Memory B cell (primary cell): ENCODE measurements at regions not wholly inside any gene's neighbourhood (a gene's known extent, or its start where the extent isn't known, plus 50 kb on each side); places are given as distances from the start of the nearest gene placed in this dataset.
A peak's percentile ranks its signal among the peaks of the same experiment; 100 is the strongest.
"Not testable (repeated sequence)": the region's sequence is repeated elsewhere in the genome, so short reads cannot be mapped to it uniquely, and the experiment has no call there.

Experiments used
- ATAC-seq: fragments of 150-1000 bp; cut with Tn5 transposase; 2 replicates; pipeline ENCODE4 v1.10.0; 2021; ENCODE audit warnings: low read depth, mild to moderate bottlenecking, moderate library complexity
- DNase-seq, 2 donors: peaks; one replicate each; pipeline ENCODE4 v3.0.0; 2022; ENCODE audit warnings: low spot score in 2 of 2
- H3K27ac Mint-ChIP-seq: one replicate; pipeline ENCODE4 v1.8.0; 2022; ENCODE audit warnings: mild to moderate bottlenecking, moderate library complexity, mixed read lengths
- H3K27me3 Mint-ChIP-seq: one replicate; pipeline ENCODE4 v1.8.0; 2022; ENCODE audit warnings: mixed read lengths
- H3K36me3 Mint-ChIP-seq: one replicate; pipeline ENCODE4 v1.8.0; 2022; ENCODE audit warnings: mild to moderate bottlenecking, mixed read lengths
- H3K4me1 Mint-ChIP-seq: one replicate; pipeline ENCODE4 v1.8.0; 2022; ENCODE audit warnings: mixed read lengths
- H3K4me3 Mint-ChIP-seq: one replicate; pipeline ENCODE4 v1.8.0; 2022; ENCODE audit warnings: mild to moderate bottlenecking, moderate library complexity, mixed read lengths
- H3K9me3 Mint-ChIP-seq: one replicate; pipeline ENCODE4 v1.8.0; 2022; ENCODE audit warnings: mixed read lengths

DNA sequence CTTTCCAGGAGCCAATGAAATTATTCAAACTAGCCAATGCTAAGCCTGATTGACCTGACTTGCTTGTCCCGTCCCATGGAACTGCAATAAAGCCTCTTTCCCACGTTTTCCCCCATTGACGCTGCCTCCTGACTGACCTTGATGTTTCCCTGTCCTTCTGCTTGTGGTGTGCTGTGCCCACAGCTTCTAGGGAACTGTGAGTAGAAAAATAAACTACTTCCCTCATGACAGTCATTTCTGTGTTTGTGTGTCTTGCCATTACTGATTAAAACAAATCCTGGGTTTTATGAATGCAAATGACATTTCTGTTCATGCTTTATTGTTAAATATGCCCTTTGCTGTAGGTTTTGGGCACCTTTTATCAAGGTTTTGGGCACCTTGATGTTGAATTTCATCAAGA is 91.3 kb upstream of the ABI1 start:
- DNase-seq (no peak), ATAC-seq (no peak)
- H3K4me3 Mint-ChIP-seq, result no peak overlapping the region
- peaks cover 7% of the 10 kb centered on the region for H3K9me3 Mint-ChIP-seq
- no peaks in the 10 kb centered on the region for H3K27me3 Mint-ChIP-seq
- peaks cover 6% of the 10 kb centered on the region for H3K36me3 Mint-ChIP-seq
- no peak overlapping the region for H3K27ac Mint-ChIP-seq
- H3K4me1 Mint-ChIP-seq, result peaks cover 5% of the 10 kb centered on the region

DNA sequence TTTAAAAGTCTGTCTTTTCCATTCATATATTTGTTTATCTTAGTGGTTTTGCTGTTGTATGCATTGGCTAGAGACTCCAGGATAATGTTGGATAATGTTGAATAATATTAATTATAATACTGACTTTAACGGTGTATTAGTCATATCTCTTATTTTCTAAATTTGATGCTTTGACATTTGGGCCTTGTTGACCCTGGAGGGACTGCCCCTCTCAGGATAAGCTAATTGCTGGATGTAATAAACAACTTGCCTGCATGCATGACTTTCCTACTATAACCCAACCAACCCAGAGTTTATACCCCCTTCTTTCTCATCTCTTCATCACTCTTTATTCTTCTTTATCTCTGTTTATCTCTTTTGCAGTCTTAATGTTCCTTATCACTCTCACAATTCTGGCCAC is 90.9 kb upstream of the ABI1 start:
- no peak for ATAC-seq
- peaks cover 7% of the 10 kb centered on the region for H3K9me3 Mint-ChIP-seq
- H3K4me1 Mint-ChIP-seq, result peaks cover 5% of the 10 kb centered on the region
- H3K36me3 Mint-ChIP-seq, result peaks cover 6% of the 10 kb centered on the region
- no peak overlapping the region for H3K27ac Mint-ChIP-seq
- no peak overlapping the region for H3K4me3 Mint-ChIP-seq
- no peaks in the 10 kb centered on the region for H3K27me3 Mint-ChIP-seq
- no peak for DNase-seq

DNA sequence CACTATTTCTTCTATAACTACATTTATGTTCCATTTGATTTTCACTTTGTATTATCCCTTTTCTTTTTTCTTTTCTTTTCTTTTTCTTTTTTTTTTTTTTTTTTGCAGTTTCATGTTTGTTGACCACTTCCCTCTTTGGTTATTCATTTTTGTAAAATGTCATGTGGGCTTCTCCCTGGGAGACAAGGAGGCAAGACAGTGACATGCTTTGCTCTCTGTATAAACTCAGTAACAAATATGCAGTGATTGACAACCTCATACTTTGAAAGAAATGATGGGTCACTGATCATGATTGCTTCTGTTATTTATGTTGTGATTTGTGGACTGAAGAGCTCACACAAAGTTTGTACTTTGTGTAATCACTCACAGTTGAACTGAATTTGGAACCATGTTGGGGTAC is 90.2 kb upstream of the ABI1 start:
- ATAC-seq (peak; percentile 71), DNase-seq (no peak)
- Mint-ChIP-seq H3K9me3 (peaks cover 7% of the 10 kb centered on the region), H3K27ac (no peak overlapping the region), H3K27me3 (no peaks in the 10 kb centered on the region), H3K4me1 (peaks cover 5% of the 10 kb centered on the region), H3K4me3 (no peak overlapping the region), H3K36me3 (peaks cover 6% of the 10 kb centered on the region)

GRCh38 chr10:26946102-26946811 is 85.5 kb upstream of the ABI1 start:
- H3K27ac Mint-ChIP-seq, result no peak overlapping the region
- no peak overlapping the region for H3K4me3 Mint-ChIP-seq
- peaks cover 6% of the 10 kb centered on the region for H3K36me3 Mint-ChIP-seq
- H3K9me3 Mint-ChIP-seq, result peaks cover 7% of the 10 kb centered on the region
- no peak for DNase-seq
- no peak for ATAC-seq
- H3K27me3 Mint-ChIP-seq, result peaks cover 3% of the 10 kb centered on the region
- H3K4me1 Mint-ChIP-seq, result peaks cover 2% of the 10 kb centered on the region

- Mint-ChIP-seq H3K27ac (no peak overlapping the region), H3K4me1 (no peaks in the 10 kb centered on the region), H3K4me3 (no peak overlapping the region), H3K36me3 (no peaks in the 10 kb centered on the region), H3K9me3 (no peaks in the 10 kb centered on the region), H3K27me3 (peaks cover 3% of the 10 kb centered on the region)
- ATAC-seq (peak; percentile 61), DNase-seq (no peak)
Observed at GRCh38 chr10:26944261-26944882, 83.6 kb upstream of the ABI1 start.

GRCh38 chr10:26939962-26940354 is 79.2 kb upstream of the ABI1 start:
- H3K4me1 Mint-ChIP-seq, result no peaks in the 10 kb centered on the region

GRCh38 chr10:26939290-26939961 is 78.7 kb upstream of the ABI1 start:
- Mint-ChIP-seq H3K27me3 (peaks cover 8% of the 10 kb centered on the region), H3K4me3 (no peak overlapping the region), H3K36me3 (no peaks in the 10 kb centered on the region), H3K4me1 (no peaks in the 10 kb centered on the region), H3K27ac (no peak overlapping the region), H3K9me3 (no peaks in the 10 kb centered on the region)
- ATAC-seq (no peak), DNase-seq (no peak)

More at GRCh38 chr10:26939962-26940354, 79.2 kb upstream of the ABI1 start:
- Mint-ChIP-seq H3K27ac (no peak overlapping the region), H3K27me3 (peaks cover 8% of the 10 kb centered on the region), H3K9me3 (no peaks in the 10 kb centered on the region), H3K4me3 (no peak overlapping the region), H3K36me3 (no peaks in the 10 kb centered on the region)
- no peak for ATAC-seq
- DNase-seq, result no peak

GRCh38 chr10:26938578-26938977 is 77.8 kb upstream of the ABI1 start:
- Mint-ChIP-seq H3K36me3 (no peaks in the 10 kb centered on the region), H3K27ac (no peak overlapping the region)
- no peak for DNase-seq

GRCh38 chr10:26937371-26937770 is 76.6 kb upstream of the ABI1 start:
- H3K27me3 Mint-ChIP-seq, result peaks cover 5% of the 10 kb centered on the region
- DNase-seq, result no peak
- no peak overlapping the region for H3K27ac Mint-ChIP-seq
- no peaks in the 10 kb centered on the region for H3K4me1 Mint-ChIP-seq
- no peaks in the 10 kb centered on the region for H3K36me3 Mint-ChIP-seq
- peak overlapping the region; percentile 62 for H3K4me3 Mint-ChIP-seq
- no peaks in the 10 kb centered on the region for H3K9me3 Mint-ChIP-seq
- peak; percentile 55 for ATAC-seq

More at GRCh38 chr10:26938578-26938977, 77.8 kb upstream of the ABI1 start:
- no peak overlapping the region for H3K4me3 Mint-ChIP-seq
- H3K9me3 Mint-ChIP-seq, result no peaks in the 10 kb centered on the region
- peaks cover 7% of the 10 kb centered on the region for H3K27me3 Mint-ChIP-seq
- ATAC-seq, result no peak
- H3K4me1 Mint-ChIP-seq, result no peaks in the 10 kb centered on the region

DNA sequence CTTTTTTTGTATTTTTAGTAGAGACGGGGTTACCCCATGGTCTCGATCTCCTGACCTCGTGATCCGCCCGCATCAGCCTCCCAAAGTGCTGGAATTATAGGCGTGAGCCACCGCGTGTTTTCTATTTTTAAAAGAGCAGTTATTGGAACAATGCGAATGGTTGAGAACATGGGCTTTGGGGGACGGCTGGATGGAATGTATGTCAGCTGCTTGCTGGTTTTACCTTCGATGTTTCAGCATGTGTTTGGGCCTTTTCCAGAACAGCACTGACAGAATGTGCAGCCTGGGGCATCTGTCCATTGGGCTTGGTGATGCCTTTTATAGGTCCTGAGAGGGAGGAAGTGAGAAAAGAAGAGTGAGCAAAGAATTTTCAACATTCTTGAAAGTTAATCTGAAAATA is 73.4 kb upstream of the ABI1 start:
- H3K9me3 Mint-ChIP-seq, H3K27ac Mint-ChIP-seq, DNase-seq, H3K27me3 Mint-ChIP-seq, H3K4me3 Mint-ChIP-seq, ATAC-seq, H3K4me1 Mint-ChIP-seq, H3K36me3 Mint-ChIP-seq: not testable (repeated sequence)

GRCh38 chr10:26932576-26932975 is 71.8 kb upstream of the ABI1 start:
- no peaks in the 10 kb centered on the region for H3K9me3 Mint-ChIP-seq
- ATAC-seq (no peak), DNase-seq (no peak)
- no peak overlapping the region for H3K4me3 Mint-ChIP-seq
- H3K27me3 Mint-ChIP-seq, result peaks cover 5% of the 10 kb centered on the region
- no peak overlapping the region for H3K27ac Mint-ChIP-seq
- no peaks in the 10 kb centered on the region for H3K36me3 Mint-ChIP-seq
- H3K4me1 Mint-ChIP-seq, result peaks cover 4% of the 10 kb centered on the region

GRCh38 chr10:26931223-26931622 is 70.5 kb upstream of the ABI1 start:
- H3K27ac Mint-ChIP-seq, result no peak overlapping the region
- peaks cover 4% of the 10 kb centered on the region for H3K4me1 Mint-ChIP-seq
- no peaks in the 10 kb centered on the region for H3K36me3 Mint-ChIP-seq
- peaks cover 7% of the 10 kb centered on the region for H3K27me3 Mint-ChIP-seq
- peak overlapping the region; percentile 70 for H3K4me3 Mint-ChIP-seq
- ATAC-seq, result peak; percentile 82
- no peak for DNase-seq
- peaks cover 1% of the 10 kb centered on the region for H3K9me3 Mint-ChIP-seq

- not testable (repeated sequence) for H3K27ac Mint-ChIP-seq, H3K4me3 Mint-ChIP-seq, H3K9me3 Mint-ChIP-seq, H3K36me3 Mint-ChIP-seq, DNase-seq, H3K27me3 Mint-ChIP-seq, ATAC-seq, H3K4me1 Mint-ChIP-seq
Observed at GRCh38 chr10:26922824-26923223, 62.1 kb upstream of the ABI1 start.

- not testable (repeated sequence) for H3K9me3 Mint-ChIP-seq, ATAC-seq
Observed at GRCh38 chr10:26919156-26919860, 58.5 kb upstream of the ABI1 start.

More at GRCh38 chr10:26919156-26919860, 58.5 kb upstream of the ABI1 start:
- not testable (repeated sequence) for H3K27me3 Mint-ChIP-seq, H3K4me3 Mint-ChIP-seq, H3K36me3 Mint-ChIP-seq, H3K27ac Mint-ChIP-seq, H3K4me1 Mint-ChIP-seq, DNase-seq
